ENCODE measurements at regions not wholly inside any gene's neighbourhood (a gene's known extent, or its start where the extent isn't known, plus 50 kb on each side); places are given as distances from the start of the nearest gene placed in this dataset.

DNA sequence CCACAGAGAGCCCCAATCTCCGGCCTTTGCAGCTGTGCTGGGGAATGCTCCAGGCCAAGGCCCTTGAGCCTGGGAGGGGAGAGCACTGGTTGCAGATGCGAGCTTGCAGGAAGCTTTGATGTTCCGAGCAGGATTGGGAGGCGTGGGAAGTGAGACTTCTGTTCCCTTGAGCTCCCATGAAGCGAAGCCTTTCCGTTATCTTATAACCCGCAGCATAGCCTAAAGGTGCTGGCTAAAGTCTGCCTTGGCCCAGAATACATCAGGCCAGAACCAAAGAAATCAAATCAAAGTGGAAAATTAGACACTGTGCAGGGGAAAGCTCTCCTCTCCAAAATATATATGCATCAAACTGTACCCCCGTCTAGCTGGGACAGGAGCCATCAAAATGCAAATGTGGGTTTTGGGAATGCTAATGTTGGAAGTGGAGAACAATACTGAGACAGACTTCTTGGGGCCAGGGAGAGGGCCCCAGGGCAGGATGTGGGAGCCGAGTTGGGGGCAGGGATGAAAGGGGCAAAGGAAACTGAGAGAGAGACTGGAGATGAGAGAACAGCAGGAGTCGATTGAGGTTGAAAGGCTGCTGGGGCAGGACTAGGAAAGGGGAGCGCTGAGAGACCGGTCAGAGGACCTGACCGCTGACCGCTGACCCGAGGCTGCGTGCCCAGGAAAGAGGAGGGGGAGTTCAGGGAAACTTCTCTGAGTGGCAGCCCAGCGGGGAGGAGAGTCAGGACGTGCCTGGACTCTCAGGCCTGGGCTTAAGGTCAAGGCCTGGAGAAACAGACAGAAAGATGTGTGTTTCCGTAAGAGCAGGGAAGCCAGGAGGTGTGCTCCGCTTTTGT lies 152.2 kb upstream of the PARP11 start:
- TF ChIP-seq GATA1 (IDR thresholded peaks at IDR 0.05; ENCODE audit: low read depth, low read length) (no peak), POLR2A (IDR thresholded peaks at IDR 0.05; ENCODE audit: low read length) (no peak)
- no peak for DNase-seq

GRCh38 chr12:4024701-4025100 lies 151.5 kb upstream of the PARP11 start:
- DNase-seq, result no peak
- no peak for TF ChIP-seq POLR2A (IDR thresholded peaks at IDR 0.05; ENCODE audit: low read length)
- no peak for TF ChIP-seq GATA1 (IDR thresholded peaks at IDR 0.05; ENCODE audit: low read depth, low read length)

- DNase-seq, result no peak
- TF ChIP-seq GATA1 (IDR thresholded peaks at IDR 0.05; ENCODE audit: low read depth, low read length) (no peak), POLR2A (IDR thresholded peaks at IDR 0.05; ENCODE audit: low read length) (no peak)
These were observed 142.3 kb upstream of the PARP11 start for GRCh38 chr12:4015225-4016091.

DNA sequence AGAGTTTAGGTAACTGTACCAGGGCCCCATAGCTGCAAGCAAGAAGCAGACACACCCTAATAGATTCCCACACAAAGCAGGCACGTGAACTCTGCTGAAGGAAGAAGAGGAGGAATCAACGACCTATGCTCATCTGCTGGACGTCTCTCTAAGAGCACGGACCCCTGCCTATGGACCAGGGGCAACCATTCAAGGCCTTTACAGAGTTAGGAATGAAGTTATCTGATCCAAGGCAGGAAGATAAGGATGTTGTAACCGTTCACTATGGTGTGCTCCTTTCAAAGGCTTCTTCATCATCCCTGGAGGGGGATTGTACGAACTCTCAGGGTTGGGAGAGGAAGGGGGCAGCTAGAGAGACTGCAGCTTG lies 141.6 kb upstream of the PARP11 start:
- DNase-seq, result no peak
- TF ChIP-seq GATA1 (IDR thresholded peaks at IDR 0.05; ENCODE audit: low read depth, low read length) (no peak), POLR2A (IDR thresholded peaks at IDR 0.05; ENCODE audit: low read length) (no peak)

DNA sequence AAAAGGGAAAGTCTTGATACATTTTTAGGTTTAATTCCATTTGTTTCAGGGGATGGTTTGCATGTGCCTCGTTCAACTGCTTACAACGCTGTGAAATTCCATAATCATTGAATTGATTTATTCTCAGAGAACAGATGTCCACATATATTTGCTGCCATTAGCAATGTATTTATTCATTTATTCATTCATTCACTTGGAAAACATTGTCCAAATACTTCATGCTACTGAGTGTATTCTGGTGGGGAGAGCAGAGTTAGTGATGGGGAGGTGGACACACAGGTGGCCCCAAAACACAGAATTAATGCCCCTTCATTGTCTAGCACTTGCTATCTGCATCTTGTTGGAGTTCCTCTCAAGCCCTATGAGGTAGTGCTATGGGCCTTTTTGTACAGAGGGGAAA lies 141.2 kb upstream of the PARP11 start:
- TF ChIP-seq POLR2A (IDR thresholded peaks at IDR 0.05; ENCODE audit: low read length), result no peak
- TF ChIP-seq GATA1 (IDR thresholded peaks at IDR 0.05; ENCODE audit: low read depth, low read length), result no peak
- no peak for DNase-seq

DNA sequence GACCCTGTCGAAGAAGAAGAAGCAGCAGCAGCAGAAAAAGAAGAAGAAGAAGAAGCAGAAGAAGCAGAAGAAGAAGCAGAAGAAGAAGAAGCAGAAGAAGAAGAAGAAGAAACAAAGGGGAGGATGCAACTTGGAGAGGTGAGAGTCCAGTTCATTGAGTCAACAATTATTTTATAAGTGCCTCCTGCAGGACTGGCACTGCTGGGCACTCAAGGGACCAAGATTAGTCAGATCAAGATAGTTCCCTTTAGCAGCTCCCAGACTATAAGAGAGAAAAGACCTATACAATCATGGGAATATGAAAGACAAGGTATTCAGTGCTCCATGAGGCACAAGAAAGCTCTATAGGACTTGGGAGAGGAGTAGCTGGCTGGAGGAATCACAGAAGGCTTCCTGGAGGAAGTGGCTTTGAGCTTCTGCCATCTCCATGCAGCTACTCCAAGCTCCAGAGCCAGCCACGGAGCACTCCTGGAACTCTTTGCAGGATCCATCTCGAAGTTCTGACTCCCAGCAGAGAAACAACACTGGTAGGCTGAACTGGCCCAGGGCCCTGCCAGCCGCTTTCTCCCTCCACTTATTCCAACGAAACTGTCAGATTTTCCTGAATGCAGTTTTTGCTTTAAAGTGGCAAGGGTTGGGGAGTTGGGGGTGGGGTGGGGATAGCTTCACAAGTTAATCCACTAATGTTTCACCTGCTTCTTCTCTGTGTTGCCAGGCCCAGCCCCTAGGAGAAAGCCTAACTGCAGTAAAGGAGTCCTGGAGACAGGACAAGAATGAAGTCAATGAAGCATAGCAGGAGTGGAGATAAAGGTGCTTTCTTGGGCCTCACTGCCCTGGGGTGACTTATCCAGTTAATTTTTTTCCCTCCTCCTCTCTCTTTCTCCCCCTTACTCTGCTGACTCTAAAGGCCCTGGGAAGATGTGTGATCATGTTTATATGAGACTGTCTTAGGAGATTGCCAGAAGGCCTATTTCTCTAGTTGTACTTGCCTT lies 140.1 kb upstream of the PARP11 start:
- no peak for DNase-seq
- no peak for TF ChIP-seq POLR2A (IDR thresholded peaks at IDR 0.05; ENCODE audit: low read length)
- TF ChIP-seq GATA1 (IDR thresholded peaks at IDR 0.05; ENCODE audit: low read depth, low read length), result no peak

DNA sequence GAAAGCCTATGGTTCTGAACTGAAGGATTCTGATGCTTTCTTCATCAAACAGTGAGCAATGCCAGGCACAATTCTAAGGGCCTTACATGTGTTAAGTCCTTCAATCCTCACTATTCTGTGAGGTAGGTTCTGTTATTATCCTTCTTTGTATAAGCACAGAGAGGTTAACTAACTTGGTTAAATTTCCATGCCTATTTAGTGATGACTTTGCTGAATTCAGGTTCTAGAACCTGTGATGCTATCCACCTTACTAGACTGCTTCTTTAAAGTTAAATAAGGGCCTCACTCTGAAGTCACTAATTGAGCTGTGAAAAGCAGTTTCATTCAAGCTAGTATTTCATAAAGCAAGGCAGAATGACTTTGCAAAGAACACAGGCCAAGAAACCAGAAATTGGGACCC lies 138.9 kb upstream of the PARP11 start:
- TF ChIP-seq GATA1 (IDR thresholded peaks at IDR 0.05; ENCODE audit: low read depth, low read length), result no peak
- no peak for TF ChIP-seq POLR2A (IDR thresholded peaks at IDR 0.05; ENCODE audit: low read length)
- DNase-seq, result no peak

GRCh38 chr12:4011597-4011996 lies 138.4 kb upstream of the PARP11 start:
- DNase-seq, result no peak
- TF ChIP-seq GATA1 (IDR thresholded peaks at IDR 0.05; ENCODE audit: low read depth, low read length), result no peak
- TF ChIP-seq POLR2A (IDR thresholded peaks at IDR 0.05; ENCODE audit: low read length), result no peak

DNA sequence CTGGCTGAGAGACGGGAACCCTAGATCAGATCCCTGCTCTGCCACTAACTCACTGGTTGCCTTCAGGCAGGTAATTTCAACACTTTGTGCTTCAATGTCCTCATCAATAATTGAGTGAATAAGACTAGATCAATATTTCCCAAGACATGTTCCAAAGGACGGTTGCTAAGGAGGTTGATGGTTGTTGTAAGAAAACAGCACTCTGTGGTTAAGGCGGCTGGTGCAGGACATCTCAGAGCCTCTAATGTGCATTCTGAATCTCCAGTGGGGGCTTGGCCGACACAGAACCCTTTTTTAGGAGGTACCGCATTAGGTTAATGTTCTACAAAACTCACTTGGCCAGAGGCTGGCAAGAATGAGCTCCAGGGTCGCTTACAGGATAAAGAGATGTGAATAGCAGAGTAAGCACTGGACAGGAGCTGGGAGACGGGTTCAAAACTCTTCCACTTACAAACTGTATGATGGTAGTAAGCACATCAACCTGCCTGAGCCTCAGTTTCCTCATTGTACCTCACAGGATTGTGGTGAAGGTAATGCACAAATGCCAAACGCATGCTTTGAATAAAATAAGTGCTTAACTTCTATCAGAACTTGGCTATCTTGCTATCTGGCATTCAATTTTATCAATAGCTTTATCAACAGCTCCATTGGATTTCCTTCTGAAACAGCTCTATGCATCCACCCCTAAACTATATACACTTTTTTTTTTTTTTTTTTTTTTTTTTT lies 136.9 kb upstream of the PARP11 start:
- no peak for TF ChIP-seq GATA1 (IDR thresholded peaks at IDR 0.05; ENCODE audit: low read depth, low read length)
- no peak for DNase-seq

GRCh38 chr12:4006743-4007142 lies 133.5 kb upstream of the PARP11 start:
- TF ChIP-seq GATA1 (IDR thresholded peaks at IDR 0.05; ENCODE audit: low read depth, low read length) (no peak), POLR2A (IDR thresholded peaks at IDR 0.05; ENCODE audit: low read length) (no peak)
- no peak for DNase-seq

- no peak for DNase-seq
- TF ChIP-seq GATA1 (IDR thresholded peaks at IDR 0.05; ENCODE audit: low read depth, low read length) (no peak), POLR2A (IDR thresholded peaks at IDR 0.05; ENCODE audit: low read length) (no peak)
These were observed 132.7 kb upstream of the PARP11 start for GRCh38 chr12:4005851-4006430.

GRCh38 chr12:4003576-4003975 lies 130.4 kb upstream of the PARP11 start:
- no peak for DNase-seq
- no peak for TF ChIP-seq POLR2A (IDR thresholded peaks at IDR 0.05; ENCODE audit: low read length)
- no peak for TF ChIP-seq GATA1 (IDR thresholded peaks at IDR 0.05; ENCODE audit: low read depth, low read length)

GRCh38 chr12:4002601-4003000 lies 129.4 kb upstream of the PARP11 start:
- no peak for DNase-seq
- TF ChIP-seq GATA1 (IDR thresholded peaks at IDR 0.05; ENCODE audit: low read depth, low read length) (no peak), POLR2A (IDR thresholded peaks at IDR 0.05; ENCODE audit: low read length) (no peak)

Measured in erythroblast (primary cell).